Progenitor cell of endocrine pancreas (in vitro differentiated cells): ENCODE measurements at regions not wholly inside any gene's neighbourhood (a gene's known extent, or its start where the extent isn't known, plus 50 kb on each side); places are given as distances from the start of the nearest gene placed in this dataset.

Source experiments
- DNase-seq: peaks from one replicate; pipeline ENCODE4 v3.0.0; 2021; ENCODE audit warnings: low spot score; ENCODE audit not compliant: unreplicated experiment
- H3K27ac Mint-ChIP-seq: 2 replicates; pipeline ENCODE4 v1.8.0; 2021; ENCODE audit warnings: mild to moderate bottlenecking, moderate library complexity, mixed read lengths
- H3K27me3 Mint-ChIP-seq: 2 replicates; pipeline ENCODE4 v1.8.0; 2021; ENCODE audit warnings: mixed read lengths
- H3K36me3 Mint-ChIP-seq: 2 replicates; pipeline ENCODE4 v1.8.0; 2022; ENCODE audit warnings: mixed read lengths; ENCODE audit not compliant: insufficient read depth
- H3K4me1 Mint-ChIP-seq: 2 replicates; pipeline ENCODE4 v1.8.0; 2021; ENCODE audit warnings: low read depth, mixed read lengths
- H3K4me3 Mint-ChIP-seq: 2 replicates; pipeline ENCODE4 v1.8.0; 2021; ENCODE audit warnings: low read depth, mild to moderate bottlenecking, moderate library complexity, mixed read lengths
- H3K9me3 Mint-ChIP-seq: 2 replicates; pipeline ENCODE4 v1.8.0; 2021; ENCODE audit warnings: low read depth, mixed read lengths
- CTCF ChIP-seq: fragments of 200-600 bp; sonication (generic); IDR thresholded peaks from one replicate; pipeline ENCODE4 v1.5.0; 2021; ENCODE audit warnings: antibody characterized with exemption, mild to moderate bottlenecking; ENCODE audit not compliant: unreplicated experiment

GRCh38 chr2:150607390-150607811 is 119.9 kb upstream of the RND3 start:
- H3K9me3 Mint-ChIP-seq, result no peaks in the 10 kb centered on the region
- H3K36me3 Mint-ChIP-seq, result no peaks in the 10 kb centered on the region
- TF ChIP-seq CTCF, result no peak
- DNase-seq, result no peak
- H3K4me3 Mint-ChIP-seq, result no peak overlapping the region
- peaks cover 5% of the 10 kb centered on the region for H3K27me3 Mint-ChIP-seq
- H3K4me1 Mint-ChIP-seq, result peaks cover 4% of the 10 kb centered on the region
- H3K27ac Mint-ChIP-seq, result no peak overlapping the region

GRCh38 chr2:150606380-150607060 is 119.1 kb upstream of the RND3 start:
- Mint-ChIP-seq H3K36me3 (no peaks in the 10 kb centered on the region), H3K4me3 (no peak overlapping the region), H3K27me3 (peaks cover 5% of the 10 kb centered on the region), H3K4me1 (peaks cover 4% of the 10 kb centered on the region), H3K9me3 (no peaks in the 10 kb centered on the region), H3K27ac (no peak overlapping the region)
- no peak for TF ChIP-seq CTCF
- no peak for DNase-seq

GRCh38 chr2:150605664-150606063 is 118.2 kb upstream of the RND3 start:
- Mint-ChIP-seq H3K9me3 (no peaks in the 10 kb centered on the region), H3K36me3 (no peaks in the 10 kb centered on the region), H3K4me1 (peaks cover 4% of the 10 kb centered on the region), H3K4me3 (no peak overlapping the region), H3K27ac (no peak overlapping the region), H3K27me3 (peaks cover 5% of the 10 kb centered on the region)
- no peak for TF ChIP-seq CTCF
- no peak for DNase-seq

GRCh38 chr2:150601280-150602038 is 114.0 kb upstream of the RND3 start:
- no peak for DNase-seq
- H3K9me3 Mint-ChIP-seq, result no peaks in the 10 kb centered on the region
- H3K27me3 Mint-ChIP-seq, result no peaks in the 10 kb centered on the region
- no peak for TF ChIP-seq CTCF
- H3K4me1 Mint-ChIP-seq, result peaks cover 3% of the 10 kb centered on the region
- H3K27ac Mint-ChIP-seq, result no peak overlapping the region
- no peak overlapping the region for H3K4me3 Mint-ChIP-seq
- no peaks in the 10 kb centered on the region for H3K36me3 Mint-ChIP-seq

GRCh38 chr2:150599889-150600288 is 112.4 kb upstream of the RND3 start:
- Mint-ChIP-seq H3K27ac (no peak overlapping the region), H3K9me3 (no peaks in the 10 kb centered on the region), H3K36me3 (no peaks in the 10 kb centered on the region), H3K4me1 (peaks cover 9% of the 10 kb centered on the region), H3K27me3 (no peaks in the 10 kb centered on the region), H3K4me3 (no peak overlapping the region)
- TF ChIP-seq CTCF, result no peak
- no peak for DNase-seq
